Uterus (tissue), 3 donors: ENCODE measurements at regions not wholly inside any gene's neighbourhood (a gene's known extent, or its start where the extent isn't known, plus 50 kb on each side); places are given as distances from the start of the nearest gene placed in this dataset.

Experiments
- DNase-seq, 2 donors: peaks; one replicate each; pipeline ENCODE4 v3.0.0-alpha.2; 2019 to 2020
- H3K27ac ChIP-seq, 2 donors: fragments of 200-600 bp; sonication (generic); 1 replicate in 1 of 2; 2 replicates in 1 of 2; pipeline ENCODE4 v1.5.1; 2016 to 2018
- H3K27me3 ChIP-seq, 2 donors: fragments of 200-600 bp; sonication (generic); one replicate each; pipeline ENCODE4 v1.5.1; 2018 to 2019; ENCODE audit warnings: control low read depth in 1 of 2
- H3K36me3 ChIP-seq, 2 donors: fragments of 200-600 bp; sonication (generic); one replicate each; pipeline ENCODE4 v1.5.1; 2019; ENCODE audit warnings: control low read depth in 1 of 2
- H3K4me1 ChIP-seq, 2 donors: fragments of 200-600 bp; sonication (generic); one replicate each; pipeline ENCODE4 v1.5.1; 2018 to 2019; ENCODE audit warnings: control low read depth in 1 of 2
- H3K4me3 ChIP-seq, 2 donors: fragments of 200-600 bp; sonication (generic); 1 replicate in 1 of 2; 2 replicates in 1 of 2; pipeline ENCODE4 v1.5.1; 2018 to 2019; ENCODE audit warnings: mild to moderate bottlenecking in 1 of 2
- H3K9me3 ChIP-seq, 2 donors: fragments of 200-600 bp; sonication (generic); one replicate each; pipeline ENCODE4 v1.5.1; 2019; ENCODE audit warnings: control low read depth in 1 of 2
- CTCF ChIP-seq, 4 experiments: fragments of 200-600 bp in 2 of 4; fragments of 450-650 bp in 2 of 4; sonication (generic) in 2 of 4; IDR thresholded peaks; one replicate each; pipeline ENCODE4 v1.5.1; 2016 to 2019; ENCODE audit warnings: antibody characterized with exemption in 4 of 4, mild to moderate bottlenecking in 2 of 4, moderate library complexity in 1 of 4
- POLR2A ChIP-seq, 2 donors: fragments of 450-650 bp; IDR thresholded peaks; one replicate each; pipeline ENCODE4 v1.6.1; 2016; ENCODE audit warnings: antibody characterized with exemption in 2 of 2, mild to moderate bottlenecking in 1 of 2, moderate library complexity in 1 of 2
- intact Hi-C: fragments of 100-400 bp; cut with DNase I; formaldehyde crosslinking; loops from one replicate; pipeline ENCODE4 v1.15.1; 2023; ENCODE audit warnings: low total_unique reads
- donor health status: DM: yes; HTN: yes; CAD: no.

- H3K4me1 ChIP-seq: no peaks in the 10 kb centered on the region
- TF ChIP-seq POLR2A (IDR thresholded peaks at IDR 0.05) (no peak), CTCF (IDR thresholded peaks at IDR 0.05) (no peak)
- intact Hi-C loops: no loop called here
These were observed 1531.1 kb downstream of the SI start for GRCh38 chr3:163547014-163547685.

GRCh38 chr3:163543662-163544061 is 1534.6 kb downstream of the SI start:
- Histone ChIP-seq H3K27me3 (no peaks in the 10 kb centered on the region), H3K4me3 (no peak overlapping the region), H3K4me1 (no peaks in the 10 kb centered on the region), H3K9me3 (no peaks in the 10 kb centered on the region), H3K27ac (no peak overlapping the region), H3K36me3 (no peaks in the 10 kb centered on the region)
- TF ChIP-seq CTCF (IDR thresholded peaks at IDR 0.05) (no peak), POLR2A (IDR thresholded peaks at IDR 0.05) (no peak)
- intact Hi-C loops: no loop called here
- no peak for DNase-seq

More at GRCh38 chr3:163547014-163547685, 1531.1 kb downstream of the SI start:
- no peaks in the 10 kb centered on the region for H3K9me3 ChIP-seq
- no peak overlapping the region for H3K4me3 ChIP-seq
- DNase-seq: no peak
- no peaks in the 10 kb centered on the region for H3K27me3 ChIP-seq
- no peaks in the 10 kb centered on the region for H3K36me3 ChIP-seq
- no peak overlapping the region for H3K27ac ChIP-seq

GRCh38 chr3:163541629-163542028 is 1536.7 kb downstream of the SI start:
- H3K4me3 ChIP-seq: no peak overlapping the region
- no peak overlapping the region for H3K27ac ChIP-seq
- no peaks in the 10 kb centered on the region for H3K36me3 ChIP-seq
- no peaks in the 10 kb centered on the region for H3K4me1 ChIP-seq
- intact Hi-C loops: no loop called here
- no peaks in the 10 kb centered on the region for H3K9me3 ChIP-seq
- no peaks in the 10 kb centered on the region for H3K27me3 ChIP-seq
- TF ChIP-seq CTCF (IDR thresholded peaks at IDR 0.05): no peak
- TF ChIP-seq POLR2A (IDR thresholded peaks at IDR 0.05): no peak
- DNase-seq: no peak

GRCh38 chr3:163538387-163538786 is 1539.9 kb downstream of the SI start:
- no peaks in the 10 kb centered on the region for H3K9me3 ChIP-seq
- H3K36me3 ChIP-seq: no peaks in the 10 kb centered on the region
- no peak overlapping the region for H3K27ac ChIP-seq
- intact Hi-C loops: no loop called here
- H3K4me1 ChIP-seq: no peaks in the 10 kb centered on the region
- H3K27me3 ChIP-seq: no peaks in the 10 kb centered on the region
- DNase-seq: no peak
- H3K4me3 ChIP-seq: no peak overlapping the region
- no peak for TF ChIP-seq CTCF (IDR thresholded peaks at IDR 0.05)
- no peak for TF ChIP-seq POLR2A (IDR thresholded peaks at IDR 0.05)

GRCh38 chr3:163533381-163533780 is 1544.9 kb downstream of the SI start:
- no peaks in the 10 kb centered on the region for H3K9me3 ChIP-seq
- no peaks in the 10 kb centered on the region for H3K36me3 ChIP-seq
- no peak for TF ChIP-seq CTCF (IDR thresholded peaks at IDR 0.05)
- TF ChIP-seq POLR2A (IDR thresholded peaks at IDR 0.05): no peak
- DNase-seq: no peak
- H3K4me3 ChIP-seq: no peak overlapping the region
- no peaks in the 10 kb centered on the region for H3K4me1 ChIP-seq
- intact Hi-C loops: no loop called here
- no peaks in the 10 kb centered on the region for H3K27me3 ChIP-seq
- H3K27ac ChIP-seq: no peak overlapping the region
